Sigmoid colon (tissue), 4 donors: ENCODE measurements at regions not wholly inside any gene's neighbourhood (a gene's known extent, or its start where the extent isn't known, plus 50 kb on each side); places are given as distances from the start of the nearest gene placed in this dataset.

Experiments
- CTCF ChIP-seq, 4 experiments: fragments of 450-650 bp in 3 of 4; fragments of 200-600 bp in 1 of 4; IDR thresholded peaks; one replicate each; pipeline ENCODE4 v1.5.1; 2016 to 2019; ENCODE audit warnings: antibody characterized with exemption in 4 of 4, mild to moderate bottlenecking in 3 of 4, moderate library complexity in 2 of 4
- EP300 ChIP-seq, 4 donors: sonication (generic); formaldehyde crosslinking; IDR thresholded peaks; one replicate each; pipeline ENCODE4 v1.6.1; 2017; ENCODE audit warnings: antibody characterized with exemption in 4 of 4
- POLR2A ChIP-seq, 2 donors: fragments of 450-650 bp; IDR thresholded peaks; one replicate each; pipeline ENCODE4 v1.6.1; 2016; ENCODE audit warnings: antibody characterized with exemption in 2 of 2, mild to moderate bottlenecking in 2 of 2, moderate library complexity in 2 of 2
- POLR2AphosphoS5 ChIP-seq, 4 donors: sonication (generic); formaldehyde crosslinking; IDR thresholded peaks; one replicate each; pipeline ENCODE4 v1.6.1; 2017; ENCODE audit warnings: antibody characterized with exemption in 4 of 4

- TF ChIP-seq CTCF (IDR thresholded peaks at IDR 0.05) (no peak), EP300 (IDR thresholded peaks at IDR 0.05) (no peak), POLR2A (IDR thresholded peaks at IDR 0.05) (no peak), POLR2AphosphoS5 (IDR thresholded peaks at IDR 0.05) (no peak)
Measured at GRCh38 chr13:40243047-40243446, 423.4 kb downstream of the FOXO1 start.
